ENCODE measurements at regions not wholly inside any gene's neighbourhood (a gene's known extent, or its start where the extent isn't known, plus 50 kb on each side); places are given as distances from the start of the nearest gene placed in this dataset.

GRCh38 chr2:8462280-8462679, 219.6 kb upstream of the ID2 start:
- no peak overlapping the region for H2AFZ ChIP-seq (ENCODE audit: insufficient read depth, low read length, poor library complexity)
- no peak overlapping the region for H3K4me3 ChIP-seq (ENCODE audit: low read depth, low read length)
- H3K4me2 ChIP-seq (ENCODE audit: low read length) = no peak overlapping the region
- H3K14ac ChIP-seq (ENCODE audit: low read length) = no peak overlapping the region
- no peak for DNase-seq
- no peaks in the 10 kb centered on the region for H3K4me1 ChIP-seq (ENCODE audit: control insufficient read depth in 1 of 2, insufficient read depth in 2 of 2, low read length in 2 of 2)
- H3K27me3 ChIP-seq (ENCODE audit: insufficient read depth, low read length) = no peaks in the 10 kb centered on the region
- no peaks in the 10 kb centered on the region for H3K79me2 ChIP-seq (ENCODE audit: control insufficient read depth, insufficient read depth, low read length, poor library complexity)
- H3K27ac ChIP-seq (ENCODE audit: low read depth, low read length) = no peak overlapping the region
- no peak overlapping the region for H3K9ac ChIP-seq (ENCODE audit: low read length)
- no peak overlapping the region for H2BK12ac ChIP-seq (ENCODE audit: low read length)
- no peak overlapping the region for H2BK5ac ChIP-seq (ENCODE audit: low read depth, low read length, poor library complexity)
- H4K91ac ChIP-seq (ENCODE audit: low read depth, low read length) = no peak overlapping the region
- WGBS (ENCODE audit: extremely low coverage, insufficient coverage, insufficient read length) = no CpG with 5 or more reads among the region's 1 CpG
- H3K23ac ChIP-seq (ENCODE audit: low read length) = no peak overlapping the region
- no peak overlapping the region for H4K12ac ChIP-seq (ENCODE audit: low read depth, low read length)
- no peak overlapping the region for H3K18ac ChIP-seq (ENCODE audit: low read length)
- no peak overlapping the region for H4K8ac ChIP-seq (ENCODE audit: low read depth, low read length)
- H3K79me1 ChIP-seq (ENCODE audit: low read length) = no peaks in the 10 kb centered on the region
- H3K4ac ChIP-seq (ENCODE audit: low read depth, low read length) = no peak overlapping the region
- no peaks in the 10 kb centered on the region for H3K36me3 ChIP-seq (ENCODE audit: control insufficient read depth in 1 of 2, insufficient read depth in 2 of 2, low read length in 2 of 2)
- H2BK120ac ChIP-seq (ENCODE audit: insufficient read depth, low read length, poor library complexity) = no peak overlapping the region
- H2AK5ac ChIP-seq (ENCODE audit: low read length) = no peak overlapping the region
- no peaks in the 10 kb centered on the region for H3K9me3 ChIP-seq (ENCODE audit: insufficient read depth, low read depth, low read length)

DNA sequence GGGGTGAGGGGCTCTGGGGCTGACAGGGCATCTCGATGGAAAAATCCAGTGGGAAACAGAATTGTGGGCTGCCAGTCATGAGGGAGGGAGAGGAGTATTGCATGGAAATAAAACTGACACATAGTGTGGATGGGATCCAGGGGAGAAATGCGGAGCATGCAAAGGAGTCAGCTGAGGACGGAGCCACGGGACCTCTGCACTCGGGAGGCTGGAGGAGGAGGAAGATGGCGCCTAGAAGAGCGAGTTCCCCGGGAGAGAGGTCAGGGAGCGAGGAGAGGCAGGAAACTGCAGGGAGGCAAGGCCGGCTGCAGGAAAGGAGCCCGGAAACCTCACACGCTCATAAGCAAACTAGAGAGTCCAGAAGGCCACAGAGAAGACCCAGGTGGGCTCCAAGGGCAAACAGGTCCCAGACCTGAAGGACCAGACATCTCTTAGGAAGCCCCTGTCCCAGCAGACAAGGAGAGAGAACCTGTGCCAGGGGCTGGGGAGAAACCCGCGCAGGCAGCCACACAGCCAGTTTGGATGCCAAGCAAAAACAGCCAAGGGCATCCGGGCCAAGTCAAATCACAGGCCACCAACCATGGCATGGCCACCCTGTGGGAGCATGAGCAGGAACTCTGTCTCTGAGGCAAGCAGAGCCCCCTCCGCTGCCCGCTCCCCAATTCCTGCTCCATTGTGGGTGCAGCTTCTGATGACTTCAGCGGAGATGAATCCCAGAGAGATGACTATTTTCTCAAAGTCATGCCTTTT, 218.8 kb upstream of the ID2 start:
- Histone ChIP-seq H3K4me2 (ENCODE audit: low read length) (no peak overlapping the region), H3K23ac (ENCODE audit: low read length) (no peak overlapping the region), H2BK12ac (ENCODE audit: low read length) (no peak overlapping the region), H3K14ac (ENCODE audit: low read length) (no peak overlapping the region), H3K79me1 (ENCODE audit: low read length) (no peaks in the 10 kb centered on the region), H3K9me3 (ENCODE audit: insufficient read depth, low read depth, low read length) (no peaks in the 10 kb centered on the region), H3K4me1 (ENCODE audit: control insufficient read depth in 1 of 2, insufficient read depth in 2 of 2, low read length in 2 of 2) (no peaks in the 10 kb centered on the region), H4K12ac (ENCODE audit: low read depth, low read length) (no peak overlapping the region), H3K4me3 (ENCODE audit: low read depth, low read length) (no peak overlapping the region), H3K27me3 (ENCODE audit: insufficient read depth, low read length) (no peaks in the 10 kb centered on the region), H2AK5ac (ENCODE audit: low read length) (no peak overlapping the region), H3K4ac (ENCODE audit: low read depth, low read length) (no peak overlapping the region), H3K18ac (ENCODE audit: low read length) (no peak overlapping the region), H2AFZ (ENCODE audit: insufficient read depth, low read length, poor library complexity) (no peak overlapping the region), H2BK5ac (ENCODE audit: low read depth, low read length, poor library complexity) (no peak overlapping the region), H2BK120ac (ENCODE audit: insufficient read depth, low read length, poor library complexity) (no peak overlapping the region), H4K91ac (ENCODE audit: low read depth, low read length) (no peak overlapping the region), H3K9ac (ENCODE audit: low read length) (no peak overlapping the region), H4K8ac (ENCODE audit: low read depth, low read length) (no peak overlapping the region), H3K79me2 (ENCODE audit: control insufficient read depth, insufficient read depth, low read length, poor library complexity) (no peaks in the 10 kb centered on the region), H3K36me3 (ENCODE audit: control insufficient read depth in 1 of 2, insufficient read depth in 2 of 2, low read length in 2 of 2) (no peaks in the 10 kb centered on the region), H3K27ac (ENCODE audit: low read depth, low read length) (no peak overlapping the region)
- WGBS (ENCODE audit: extremely low coverage, insufficient coverage, insufficient read length) = no CpG with 5 or more reads among the region's 18 CpGs
- no peak for DNase-seq

GRCh38 chr2:8465560-8465959, 216.3 kb upstream of the ID2 start:
- Histone ChIP-seq H3K79me1 (ENCODE audit: low read length) (no peaks in the 10 kb centered on the region), H3K4me1 (ENCODE audit: control insufficient read depth in 1 of 2, insufficient read depth in 2 of 2, low read length in 2 of 2) (no peaks in the 10 kb centered on the region), H3K4me3 (ENCODE audit: low read depth, low read length) (no peak overlapping the region), H3K18ac (ENCODE audit: low read length) (no peak overlapping the region), H3K9ac (ENCODE audit: low read length) (no peak overlapping the region), H2BK12ac (ENCODE audit: low read length) (no peak overlapping the region), H3K14ac (ENCODE audit: low read length) (no peak overlapping the region), H2BK120ac (ENCODE audit: insufficient read depth, low read length, poor library complexity) (no peak overlapping the region), H3K4me2 (ENCODE audit: low read length) (no peak overlapping the region), H2BK5ac (ENCODE audit: low read depth, low read length, poor library complexity) (no peak overlapping the region), H2AFZ (ENCODE audit: insufficient read depth, low read length, poor library complexity) (no peak overlapping the region), H3K27ac (ENCODE audit: low read depth, low read length) (no peak overlapping the region), H3K23ac (ENCODE audit: low read length) (no peak overlapping the region), H3K36me3 (ENCODE audit: control insufficient read depth in 1 of 2, insufficient read depth in 2 of 2, low read length in 2 of 2) (no peaks in the 10 kb centered on the region), H4K91ac (ENCODE audit: low read depth, low read length) (no peak overlapping the region), H3K9me3 (ENCODE audit: insufficient read depth, low read depth, low read length) (no peaks in the 10 kb centered on the region), H4K12ac (ENCODE audit: low read depth, low read length) (no peak overlapping the region), H3K27me3 (ENCODE audit: insufficient read depth, low read length) (no peaks in the 10 kb centered on the region), H3K4ac (ENCODE audit: low read depth, low read length) (no peak overlapping the region), H3K79me2 (ENCODE audit: control insufficient read depth, insufficient read depth, low read length, poor library complexity) (no peaks in the 10 kb centered on the region), H4K8ac (ENCODE audit: low read depth, low read length) (no peak overlapping the region), H2AK5ac (ENCODE audit: low read length) (no peak overlapping the region)
- WGBS (ENCODE audit: extremely low coverage, insufficient coverage, insufficient read length) = no CpG with 5 or more reads among the region's 3 CpGs
- no peak for DNase-seq

GRCh38 chr2:8469709-8470493, 212.0 kb upstream of the ID2 start:
- Histone ChIP-seq H4K8ac (ENCODE audit: low read depth, low read length) (no peak overlapping the region), H3K36me3 (ENCODE audit: control insufficient read depth in 1 of 2, insufficient read depth in 2 of 2, low read length in 2 of 2) (no peaks in the 10 kb centered on the region), H3K14ac (ENCODE audit: low read length) (no peak overlapping the region), H2BK5ac (ENCODE audit: low read depth, low read length, poor library complexity) (no peak overlapping the region), H3K79me2 (ENCODE audit: control insufficient read depth, insufficient read depth, low read length, poor library complexity) (no peaks in the 10 kb centered on the region), H2AK5ac (ENCODE audit: low read length) (no peak overlapping the region), H3K4me2 (ENCODE audit: low read length) (no peak overlapping the region), H2BK120ac (ENCODE audit: insufficient read depth, low read length, poor library complexity) (no peak overlapping the region), H4K12ac (ENCODE audit: low read depth, low read length) (no peak overlapping the region), H3K4me3 (ENCODE audit: low read depth, low read length) (no peak overlapping the region), H3K23ac (ENCODE audit: low read length) (no peak overlapping the region), H3K27ac (ENCODE audit: low read depth, low read length) (no peak overlapping the region), H2AFZ (ENCODE audit: insufficient read depth, low read length, poor library complexity) (no peak overlapping the region), H3K9me3 (ENCODE audit: insufficient read depth, low read depth, low read length) (no peaks in the 10 kb centered on the region), H3K27me3 (ENCODE audit: insufficient read depth, low read length) (no peaks in the 10 kb centered on the region), H3K4me1 (ENCODE audit: control insufficient read depth in 1 of 2, insufficient read depth in 2 of 2, low read length in 2 of 2) (no peaks in the 10 kb centered on the region), H3K9ac (ENCODE audit: low read length) (no peak overlapping the region), H2BK12ac (ENCODE audit: low read length) (no peak overlapping the region), H3K18ac (ENCODE audit: low read length) (no peak overlapping the region), H3K4ac (ENCODE audit: low read depth, low read length) (no peak overlapping the region), H3K79me1 (ENCODE audit: low read length) (no peaks in the 10 kb centered on the region), H4K91ac (ENCODE audit: low read depth, low read length) (no peak overlapping the region)
- no CpG with 5 or more reads among the region's 11 CpGs for WGBS (ENCODE audit: extremely low coverage, insufficient coverage, insufficient read length)
- no peak for DNase-seq

Measured in trophoblast cell (in vitro differentiated cells and primary cell).